ENCODE measurements at regions not wholly inside any gene's neighbourhood (a gene's known extent, or its start where the extent isn't known, plus 50 kb on each side); places are given as distances from the start of the nearest gene placed in this dataset.

- TF ChIP-seq REST (IDR thresholded peaks at IDR 0.05) (no peak), EGR1 (IDR thresholded peaks at IDR 0.05; ENCODE audit: low read depth in 2 of 2) (no peak), ATF3 (IDR thresholded peaks at IDR 0.05) (no peak), CTCF (IDR thresholded peaks at IDR 0.05; ENCODE audit: low read depth, low read length, missing input control) (no peak), YY1 (IDR thresholded peaks at IDR 0.05) (no peak), NR2F2 (IDR thresholded peaks at IDR 0.05) (no peak)
- Histone ChIP-seq H3K4me1 (ENCODE audit: control insufficient read depth in 4 of 4, insufficient read depth in 4 of 4, low read length in 3 of 4) (no peaks in the 10 kb centered on the region), H3K27ac (ENCODE audit: low read depth in 1 of 2, low read length in 2 of 2) (no peak overlapping the region), H3K9ac (ENCODE audit: low read depth in 1 of 2, low read length in 2 of 2) (no peak overlapping the region), H3K9me3 (ENCODE audit: control insufficient read depth in 4 of 4, low read length in 3 of 4) (no peaks in the 10 kb centered on the region), H3K4me3 (ENCODE audit: low read depth in 1 of 3, low read length in 3 of 3) (no peak overlapping the region), H3K36me3 (ENCODE audit: control insufficient read depth in 4 of 4, insufficient read depth in 3 of 4, low read depth in 1 of 4, low read length in 3 of 4) (no peaks in the 10 kb centered on the region), H3K27me3 (ENCODE audit: control insufficient read depth in 4 of 4, insufficient read depth in 4 of 4, low read length in 3 of 4) (no peaks in the 10 kb centered on the region)
- DNase-seq (ENCODE audit: low spot score), result no peak
- 91% methylated on average over 5 of the region's 5 CpGs for WGBS
Measured at GRCh38 chr4:26137288-26137687, 183.5 kb upstream of the RBPJ start.

GRCh38 chr4:26139310-26139924 is 181.4 kb upstream of the RBPJ start:
- no peak overlapping the region for H3K27ac ChIP-seq (ENCODE audit: low read depth in 1 of 2, low read length in 2 of 2)
- H3K9me3 ChIP-seq (ENCODE audit: control insufficient read depth in 4 of 4, low read length in 3 of 4), result no peaks in the 10 kb centered on the region
- no peaks in the 10 kb centered on the region for H3K27me3 ChIP-seq (ENCODE audit: control insufficient read depth in 4 of 4, insufficient read depth in 4 of 4, low read length in 3 of 4)
- DNase-seq (ENCODE audit: low spot score), result no peak
- H3K9ac ChIP-seq (ENCODE audit: low read depth in 1 of 2, low read length in 2 of 2), result no peak overlapping the region
- no peak overlapping the region for H3K4me3 ChIP-seq (ENCODE audit: low read depth in 1 of 3, low read length in 3 of 3)
- H3K36me3 ChIP-seq (ENCODE audit: control insufficient read depth in 4 of 4, insufficient read depth in 3 of 4, low read depth in 1 of 4, low read length in 3 of 4), result no peaks in the 10 kb centered on the region
- H3K4me1 ChIP-seq (ENCODE audit: control insufficient read depth in 4 of 4, insufficient read depth in 4 of 4, low read length in 3 of 4), result no peaks in the 10 kb centered on the region
- 90% methylated on average over 4 of the region's 4 CpGs for WGBS
- TF ChIP-seq RXRA (IDR thresholded peaks at IDR 0.05) (no peak), REST (IDR thresholded peaks at IDR 0.05) (no peak), FOXA2 (IDR thresholded peaks at IDR 0.05) (no peak), SP1 (IDR thresholded peaks at IDR 0.05) (no peak), MAX (IDR thresholded peaks at IDR 0.05) (no peak), CTCF (IDR thresholded peaks at IDR 0.05; ENCODE audit: low read depth, low read length, missing input control) (no peak), NR2F2 (IDR thresholded peaks at IDR 0.05) (no peak), HNF4A (conservative IDR thresholded peaks at IDR 0.05) (no peak), RAD21 (IDR thresholded peaks at IDR 0.05) (no peak), FOXA1 (IDR thresholded peaks at IDR 0.05) (no peak), EGR1 (IDR thresholded peaks at IDR 0.05; ENCODE audit: low read depth in 2 of 2) (no peak), HNF4G (IDR thresholded peaks at IDR 0.05) (no peak), TAF1 (conservative IDR thresholded peaks at IDR 0.05) (no peak), ATF3 (IDR thresholded peaks at IDR 0.05) (no peak), GABPA (IDR thresholded peaks at IDR 0.05 in 1 of 2, conservative IDR thresholded peaks at IDR 0.05 in 1 of 2) (no peak), JUND (IDR thresholded peaks at IDR 0.05) (no peak), YY1 (IDR thresholded peaks at IDR 0.05) (no peak)

All from liver (tissue), 8 donors.